ENCODE measurements at regions not wholly inside any gene's neighbourhood (a gene's known extent, or its start where the extent isn't known, plus 50 kb on each side); places are given as distances from the start of the nearest gene placed in this dataset.
A peak's percentile ranks its signal among the peaks of the same experiment; 100 is the strongest.

DNA sequence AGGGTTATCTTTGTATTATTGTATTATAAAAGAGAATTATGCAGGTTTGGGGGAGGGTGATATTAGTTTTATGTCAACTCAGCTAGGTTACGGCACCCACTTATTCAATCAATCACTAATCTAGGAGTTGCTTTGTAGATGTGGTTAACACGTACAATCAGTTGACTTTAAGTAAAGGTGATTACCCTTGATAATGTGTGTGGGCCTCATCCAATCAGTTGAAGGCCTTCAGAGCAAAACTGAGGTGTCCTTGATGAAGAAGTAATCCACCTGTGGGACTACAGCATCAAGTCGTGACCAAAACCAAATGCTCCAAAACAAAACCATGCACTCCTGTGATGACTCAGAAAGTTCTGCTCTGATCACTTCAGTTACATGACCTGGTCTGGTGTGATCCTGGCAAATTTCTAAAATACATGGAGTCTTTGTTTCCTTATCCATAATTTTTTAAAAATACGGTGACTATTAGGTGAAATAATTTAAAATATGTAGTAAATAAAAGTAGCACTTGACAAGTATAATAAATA lies 114.1 kb downstream of the IYD start:
- Histone ChIP-seq H3K9me2 (replicated peaks; ENCODE audit: insufficient read depth) (no peaks in the 10 kb centered on the region), H3K36me3 (replicated peaks; ENCODE audit: insufficient read depth, low read depth) (no peaks in the 10 kb centered on the region), H4K20me1 (ENCODE audit: insufficient read depth, poor library complexity, severe bottlenecking) (no peaks in the 10 kb centered on the region), H2AFZ (no peak overlapping the region), H3K27me3 (no peaks in the 10 kb centered on the region), H3K9me3 (ENCODE audit: low read depth) (no peaks in the 10 kb centered on the region), H3K27ac (no peak overlapping the region), H3K4me2 (no peak overlapping the region), H3K79me2 (no peaks in the 10 kb centered on the region), H3K4me1 (ENCODE audit: insufficient read depth) (peaks cover 4% of the 10 kb centered on the region), H3K4me3 (no peak overlapping the region)
- 87% methylated on average over 4 of the region's 4 CpGs for WGBS (ENCODE audit: low lambda C conversion rate, missing lambda C conversion rate)
- DNase-seq (ENCODE audit: low spot score), result no peak
- TF ChIP-seq EZH2 (IDR thresholded peaks at IDR 0.05; ENCODE audit: borderline replicate concordance) (no peak), EZH2phosphoT487 (IDR thresholded peaks at IDR 0.05; ENCODE audit: low read depth, severe bottlenecking, unreplicated experiment) (no peak)
- TF ChIP-seq, protein P1, sequence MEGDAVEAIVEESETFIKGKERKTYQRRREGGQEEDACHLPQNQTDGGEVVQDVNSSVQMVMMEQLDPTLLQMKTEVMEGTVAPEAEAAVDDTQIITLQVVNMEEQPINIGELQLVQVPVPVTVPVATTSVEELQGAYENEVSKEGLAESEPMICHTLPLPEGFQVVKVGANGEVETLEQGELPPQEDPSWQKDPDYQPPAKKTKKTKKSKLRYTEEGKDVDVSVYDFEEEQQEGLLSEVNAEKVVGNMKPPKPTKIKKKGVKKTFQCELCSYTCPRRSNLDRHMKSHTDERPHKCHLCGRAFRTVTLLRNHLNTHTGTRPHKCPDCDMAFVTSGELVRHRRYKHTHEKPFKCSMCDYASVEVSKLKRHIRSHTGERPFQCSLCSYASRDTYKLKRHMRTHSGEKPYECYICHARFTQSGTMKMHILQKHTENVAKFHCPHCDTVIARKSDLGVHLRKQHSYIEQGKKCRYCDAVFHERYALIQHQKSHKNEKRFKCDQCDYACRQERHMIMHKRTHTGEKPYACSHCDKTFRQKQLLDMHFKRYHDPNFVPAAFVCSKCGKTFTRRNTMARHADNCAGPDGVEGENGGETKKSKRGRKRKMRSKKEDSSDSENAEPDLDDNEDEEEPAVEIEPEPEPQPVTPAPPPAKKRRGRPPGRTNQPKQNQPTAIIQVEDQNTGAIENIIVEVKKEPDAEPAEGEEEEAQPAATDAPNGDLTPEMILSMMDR (IDR thresholded peaks at IDR 0.05; ENCODE audit: poor library complexity), result no peak

DNA sequence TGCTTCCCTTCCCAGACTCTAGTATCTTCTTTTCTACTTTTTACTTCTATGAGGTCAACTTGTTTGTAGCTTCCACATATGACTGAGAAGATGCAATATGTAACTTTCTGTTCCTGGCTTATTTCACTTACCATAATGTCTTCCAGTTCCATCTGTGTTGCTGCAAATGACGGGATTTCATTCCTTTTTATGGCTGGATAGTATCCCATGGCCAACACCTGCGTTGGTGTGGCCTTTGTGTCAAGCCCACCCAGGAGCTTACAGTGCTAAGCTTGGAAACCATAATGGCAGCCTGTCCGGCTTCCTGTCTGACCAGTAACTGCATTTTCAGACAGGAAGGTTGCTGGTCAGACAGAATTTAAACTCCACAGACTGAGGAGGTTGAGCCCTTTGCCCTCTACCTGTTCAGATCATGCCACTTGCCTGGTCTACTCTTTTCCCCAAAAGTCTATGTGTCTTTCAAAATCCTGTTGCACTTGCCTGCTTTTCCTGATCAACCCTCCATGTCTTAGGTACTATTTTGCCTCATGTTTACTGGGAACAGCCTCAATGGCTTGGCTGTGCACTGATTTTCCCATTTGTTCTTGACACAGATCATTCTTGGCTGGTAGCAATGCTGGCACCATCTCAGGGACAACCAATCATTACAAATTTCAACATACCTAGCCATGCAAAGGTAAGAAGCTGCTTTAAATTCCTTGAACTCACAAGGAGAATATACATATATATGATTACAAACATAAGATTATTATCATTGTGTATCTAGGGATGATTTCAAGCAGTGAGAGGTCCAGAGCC lies 114.3 kb upstream of the PLEKHG1 start:
- TF ChIP-seq EZH2phosphoT487 (IDR thresholded peaks at IDR 0.05; ENCODE audit: low read depth, severe bottlenecking, unreplicated experiment), result no peak
- TF ChIP-seq EZH2 (IDR thresholded peaks at IDR 0.05; ENCODE audit: borderline replicate concordance), result no peak
- Histone ChIP-seq H3K4me1 (ENCODE audit: insufficient read depth) (no peaks in the 10 kb centered on the region), H3K79me2 (no peaks in the 10 kb centered on the region), H3K9me3 (ENCODE audit: low read depth) (no peaks in the 10 kb centered on the region), H3K4me3 (no peak overlapping the region), H3K9me2 (replicated peaks; ENCODE audit: insufficient read depth) (no peaks in the 10 kb centered on the region), H3K27ac (no peak overlapping the region), H3K36me3 (replicated peaks; ENCODE audit: insufficient read depth, low read depth) (no peaks in the 10 kb centered on the region), H3K4me2 (no peak overlapping the region), H2AFZ (no peak overlapping the region), H4K20me1 (ENCODE audit: insufficient read depth, poor library complexity, severe bottlenecking) (no peaks in the 10 kb centered on the region), H3K27me3 (no peaks in the 10 kb centered on the region)
- DNase-seq (ENCODE audit: low spot score), result no peak
- WGBS (ENCODE audit: low lambda C conversion rate, missing lambda C conversion rate), result 94% methylated on average over 3 of the region's 3 CpGs

DNA sequence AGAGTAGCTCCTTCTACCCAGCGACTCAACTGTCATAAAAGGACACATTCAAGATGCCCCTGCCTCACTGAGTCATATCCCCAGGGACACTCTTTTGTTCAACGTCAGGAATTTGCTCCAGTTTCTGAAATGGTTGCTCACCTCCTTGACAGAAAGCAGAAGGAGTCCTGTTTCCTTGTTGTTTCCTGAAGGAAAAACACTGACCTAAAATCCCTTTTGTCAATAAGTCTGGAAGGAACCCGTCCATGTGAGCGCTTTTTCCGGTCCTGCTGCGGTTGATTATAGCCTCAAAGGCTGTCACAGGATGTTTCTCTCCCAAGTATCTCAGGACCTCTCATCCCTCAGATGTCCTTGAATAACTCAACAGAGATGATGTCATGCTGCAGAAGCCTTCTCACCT lies 113.6 kb upstream of the PLEKHG1 start:
- TF ChIP-seq EZH2phosphoT487 (IDR thresholded peaks at IDR 0.05; ENCODE audit: low read depth, severe bottlenecking, unreplicated experiment) (no peak), EZH2 (IDR thresholded peaks at IDR 0.05; ENCODE audit: borderline replicate concordance) (no peak)
- TF ChIP-seq, protein P1 (IDR thresholded peaks at IDR 0.05; ENCODE audit: poor library complexity), result no peak
- Histone ChIP-seq H4K20me1 (ENCODE audit: insufficient read depth, poor library complexity, severe bottlenecking) (no peaks in the 10 kb centered on the region), H3K27me3 (no peaks in the 10 kb centered on the region), H3K4me1 (ENCODE audit: insufficient read depth) (no peaks in the 10 kb centered on the region), H3K9me2 (replicated peaks; ENCODE audit: insufficient read depth) (no peaks in the 10 kb centered on the region), H2AFZ (no peak overlapping the region), H3K79me2 (no peaks in the 10 kb centered on the region), H3K4me2 (no peak overlapping the region), H3K27ac (no peak overlapping the region), H3K36me3 (replicated peaks; ENCODE audit: insufficient read depth, low read depth) (no peaks in the 10 kb centered on the region), H3K4me3 (no peak overlapping the region), H3K9me3 (ENCODE audit: low read depth) (no peaks in the 10 kb centered on the region)
- 56% methylated on average over 6 of the region's 6 CpGs for WGBS (ENCODE audit: low lambda C conversion rate, missing lambda C conversion rate)
- no peak for DNase-seq (ENCODE audit: low spot score)

DNA sequence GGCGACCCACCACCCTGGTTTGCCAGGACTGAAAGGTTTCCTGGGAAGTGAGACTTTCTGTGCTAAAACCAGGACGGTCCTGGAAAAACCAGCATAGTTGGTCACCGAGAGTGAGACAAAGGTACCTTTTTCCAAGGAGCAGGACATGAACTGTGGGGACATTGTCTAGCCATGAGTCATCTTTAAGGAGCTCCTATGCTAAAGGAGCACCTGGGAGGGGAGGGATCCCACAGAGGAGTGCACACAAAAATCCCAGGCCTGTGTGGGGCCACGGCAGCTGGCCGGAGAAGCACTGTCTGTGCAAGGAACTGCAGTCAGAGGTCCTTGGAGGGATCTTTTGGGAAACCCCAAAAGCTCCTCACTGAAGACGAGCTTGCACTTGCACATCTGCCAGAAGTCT lies 109.1 kb upstream of the PLEKHG1 start:
- no peaks in the 10 kb centered on the region for H3K36me3 ChIP-seq (replicated peaks; ENCODE audit: insufficient read depth, low read depth)
- H2AFZ ChIP-seq, result no peak overlapping the region
- no peaks in the 10 kb centered on the region for H3K27me3 ChIP-seq
- TF ChIP-seq, protein P1 (IDR thresholded peaks at IDR 0.05; ENCODE audit: poor library complexity), result no peak
- no peak for TF ChIP-seq EZH2phosphoT487 (IDR thresholded peaks at IDR 0.05; ENCODE audit: low read depth, severe bottlenecking, unreplicated experiment)
- no peak for TF ChIP-seq EZH2 (IDR thresholded peaks at IDR 0.05; ENCODE audit: borderline replicate concordance)
- no peak overlapping the region for H3K4me3 ChIP-seq
- no peaks in the 10 kb centered on the region for H3K9me2 ChIP-seq (replicated peaks; ENCODE audit: insufficient read depth)
- no peaks in the 10 kb centered on the region for H3K9me3 ChIP-seq (ENCODE audit: low read depth)
- H4K20me1 ChIP-seq (ENCODE audit: insufficient read depth, poor library complexity, severe bottlenecking), result no peaks in the 10 kb centered on the region
- peak overlapping the region; percentile 55 for H3K27ac ChIP-seq
- no peaks in the 10 kb centered on the region for H3K79me2 ChIP-seq
- peak; percentile 33 for DNase-seq (ENCODE audit: low spot score)
- 81% methylated on average over 6 of the region's 6 CpGs for WGBS (ENCODE audit: low lambda C conversion rate, missing lambda C conversion rate)
- H3K4me2 ChIP-seq, result no peak overlapping the region
- H3K4me1 ChIP-seq (ENCODE audit: insufficient read depth), result no peaks in the 10 kb centered on the region

All from hepatocyte (in vitro differentiated cells).